SKM-1 treated with dmso at 0.1 percent for 144 hours (cell line): ENCODE measurements at regions not wholly inside any gene's neighbourhood (a gene's known extent, or its start where the extent isn't known, plus 50 kb on each side); places are given as distances from the start of the nearest gene placed in this dataset.
"Not testable (repeated sequence)": the region's sequence is repeated elsewhere in the genome, so short reads cannot be mapped to it uniquely, and the experiment has no call there.

Experiments used
- DNase-seq: peaks from one replicate; lab custom pipeline; 2025; ENCODE audit not compliant: unreplicated experiment; lab: John Stamatoyannopoulos, UW

GRCh38 chr5:99176186-99176585 is 247.4 kb upstream of the CHD1 start:
- no peak for DNase-seq

GRCh38 chr5:99169309-99169708 is 240.5 kb upstream of the CHD1 start:
- DNase-seq: peak; percentile 20

GRCh38 chr5:99161538-99161937 is 232.7 kb upstream of the CHD1 start:
- not testable (repeated sequence) for DNase-seq

GRCh38 chr5:99156688-99157087 is 227.9 kb upstream of the CHD1 start:
- no peak for DNase-seq

- not testable (repeated sequence) for DNase-seq
These were observed 214.5 kb upstream of the CHD1 start for GRCh38 chr5:99143283-99143795.

GRCh38 chr5:99141534-99142128 is 212.8 kb upstream of the CHD1 start:
- DNase-seq: no peak

GRCh38 chr5:99138911-99139310 is 210.1 kb upstream of the CHD1 start:
- DNase-seq: no peak

- DNase-seq: no peak
These were observed 205.1 kb upstream of the CHD1 start for GRCh38 chr5:99133921-99134320.

- no peak for DNase-seq
These were observed 201.1 kb upstream of the CHD1 start for GRCh38 chr5:99129768-99130501.

- no peak for DNase-seq
These were observed 194.2 kb upstream of the CHD1 start for GRCh38 chr5:99122976-99123375.

GRCh38 chr5:99119326-99119725 is 190.5 kb upstream of the CHD1 start:
- DNase-seq: no peak

GRCh38 chr5:99116526-99116925 is 187.7 kb upstream of the CHD1 start:
- no peak for DNase-seq

GRCh38 chr5:99109894-99110293 is 181.1 kb upstream of the CHD1 start:
- no peak for DNase-seq

GRCh38 chr5:99105216-99105615 is 176.4 kb upstream of the CHD1 start:
- DNase-seq: no peak

GRCh38 chr5:99104538-99105132 is 175.8 kb upstream of the CHD1 start:
- peak; percentile 55 for DNase-seq

- DNase-seq: no peak
These were observed 173.4 kb upstream of the CHD1 start for GRCh38 chr5:99102073-99102697.

GRCh38 chr5:99099691-99100090 is 170.9 kb upstream of the CHD1 start:
- DNase-seq: no peak

- DNase-seq: no peak
These were observed 161.2 kb upstream of the CHD1 start for GRCh38 chr5:99089822-99090549.

- DNase-seq: no peak
These were observed 159.5 kb upstream of the CHD1 start for GRCh38 chr5:99088309-99088708.

GRCh38 chr5:99083197-99083596 is 154.4 kb upstream of the CHD1 start:
- no peak for DNase-seq

- no peak for DNase-seq
These were observed 152.9 kb upstream of the CHD1 start for GRCh38 chr5:99081711-99082110.
